ENCODE measurements at regions not wholly inside any gene's neighbourhood (a gene's known extent, or its start where the extent isn't known, plus 50 kb on each side); places are given as distances from the start of the nearest gene placed in this dataset.
"Not testable (repeated sequence)": the region's sequence is repeated elsewhere in the genome, so short reads cannot be mapped to it uniquely, and the experiment has no call there.

DNA sequence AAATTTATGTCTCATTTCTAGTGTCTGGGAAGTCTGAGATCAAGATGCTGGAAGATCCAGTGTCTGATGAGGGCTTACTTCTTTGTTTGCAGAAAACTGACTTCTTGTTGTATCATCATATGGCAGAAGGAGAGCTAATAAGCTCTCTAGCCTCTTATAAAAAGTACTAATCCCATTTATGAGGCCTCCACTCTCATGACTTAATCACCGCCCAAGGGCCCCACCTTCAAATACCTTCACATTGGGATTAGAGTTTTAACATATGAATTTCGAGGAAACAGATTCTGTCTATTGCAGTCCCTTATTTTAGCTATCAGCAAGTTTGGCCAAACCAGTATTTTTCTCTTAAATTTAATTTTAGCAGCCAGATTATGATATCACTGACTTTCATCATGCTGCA, 150.2 kb upstream of the TMPRSS15 start:
- no peaks in the 10 kb centered on the region for H3K27me3 ChIP-seq
- ATAC-seq (no peak), DNase-seq (no peak)
- H3K4me1 ChIP-seq: no peaks in the 10 kb centered on the region
- no peak for TF ChIP-seq CTCF (IDR thresholded peaks at IDR 0.05)
- no peaks in the 10 kb centered on the region for H3K36me3 ChIP-seq
- H3K4me3 ChIP-seq: no peak overlapping the region
- intact Hi-C loops (cut with DNase I): no loop called here
- H3K27ac ChIP-seq: no peak overlapping the region
- H3K9me3 ChIP-seq: no peaks in the 10 kb centered on the region

- H3K4me1 ChIP-seq; ATAC-seq; intact Hi-C loops (cut with DNase I); H3K4me3 ChIP-seq; H3K27ac ChIP-seq; H3K36me3 ChIP-seq; H3K27me3 ChIP-seq; H3K9me3 ChIP-seq; DNase-seq: not testable (repeated sequence)
Observed at GRCh38 chr21:18567770-18568169, 164.2 kb upstream of the TMPRSS15 start.

DNA sequence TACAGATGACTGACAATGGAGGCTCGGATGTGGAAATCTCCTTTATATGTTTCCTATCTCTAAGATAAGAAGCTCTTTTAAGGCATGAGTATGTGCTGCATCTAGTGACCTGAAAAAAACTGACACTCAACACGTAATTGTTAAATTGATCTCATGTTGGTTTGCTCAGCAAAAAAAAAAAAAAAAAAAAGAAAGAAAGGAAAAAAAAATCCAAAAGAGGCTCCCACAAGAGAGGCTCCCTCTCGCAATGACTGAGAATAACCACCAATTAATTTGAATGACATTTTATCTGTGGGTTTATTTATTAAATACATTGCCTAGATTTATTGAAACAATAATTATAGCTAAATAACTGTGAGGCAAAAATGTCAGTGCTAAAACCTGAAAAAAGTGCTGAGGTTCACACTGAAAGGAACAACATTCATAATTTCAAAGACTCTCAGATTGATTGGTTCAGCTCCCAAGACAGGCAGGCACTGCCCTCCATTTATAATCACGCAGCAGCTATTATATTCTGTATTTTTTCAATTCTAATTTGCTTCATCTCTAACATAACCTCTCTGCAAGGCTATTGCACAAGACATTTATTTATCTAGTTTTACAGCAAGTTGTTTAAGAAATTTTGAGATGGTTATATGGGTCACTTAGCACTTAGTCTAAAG, 184.5 kb upstream of the TMPRSS15 start:
- intact Hi-C loops (cut with DNase I): no loop called here
- H3K4me3 ChIP-seq: no peak overlapping the region
- no peak for TF ChIP-seq CTCF (IDR thresholded peaks at IDR 0.05)
- no peak for DNase-seq
- no peaks in the 10 kb centered on the region for H3K9me3 ChIP-seq
- H3K27ac ChIP-seq: no peak overlapping the region
- no peak for ATAC-seq
- H3K36me3 ChIP-seq: no peaks in the 10 kb centered on the region
- no peaks in the 10 kb centered on the region for H3K27me3 ChIP-seq
- H3K4me1 ChIP-seq: no peaks in the 10 kb centered on the region

DNA sequence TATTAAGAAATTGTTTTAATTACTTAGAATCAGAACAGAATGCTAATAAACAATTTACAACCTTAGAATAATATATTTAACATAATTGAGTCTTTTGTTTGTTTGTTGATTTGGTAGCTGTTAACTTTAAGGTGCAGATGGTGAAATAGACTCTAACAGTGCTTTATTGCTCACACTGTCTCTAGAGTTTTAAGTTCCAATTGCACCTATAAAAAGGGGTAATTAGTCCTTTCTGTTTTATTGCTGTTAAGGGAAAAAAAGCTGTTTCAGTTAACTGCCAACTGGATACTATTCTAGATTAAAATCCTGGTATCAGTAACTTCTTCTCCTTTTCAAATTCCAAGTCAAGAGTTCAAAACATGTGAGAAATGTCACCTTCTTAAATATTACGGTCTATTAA, 197.6 kb upstream of the TMPRSS15 start:
- no peaks in the 10 kb centered on the region for H3K4me1 ChIP-seq
- no peaks in the 10 kb centered on the region for H3K36me3 ChIP-seq
- no peak for TF ChIP-seq CTCF (IDR thresholded peaks at IDR 0.05)
- ATAC-seq: no peak
- intact Hi-C loops (cut with DNase I): no loop called here
- DNase-seq: no peak
- no peaks in the 10 kb centered on the region for H3K9me3 ChIP-seq
- no peak overlapping the region for H3K27ac ChIP-seq
- no peaks in the 10 kb centered on the region for H3K27me3 ChIP-seq
- no peak overlapping the region for H3K4me3 ChIP-seq

GRCh38 chr21:18602711-18603110, 199.1 kb upstream of the TMPRSS15 start:
- no peak overlapping the region for H3K4me3 ChIP-seq
- intact Hi-C loops (cut with DNase I): no loop called here

GRCh38 chr21:18603261-18603660, 199.7 kb upstream of the TMPRSS15 start:
- no peak for DNase-seq
- no peaks in the 10 kb centered on the region for H3K9me3 ChIP-seq
- ATAC-seq: no peak
- H3K4me3 ChIP-seq: no peak overlapping the region
- TF ChIP-seq CTCF (IDR thresholded peaks at IDR 0.05): no peak
- H3K27me3 ChIP-seq: no peaks in the 10 kb centered on the region
- no peaks in the 10 kb centered on the region for H3K36me3 ChIP-seq
- H3K4me1 ChIP-seq: no peaks in the 10 kb centered on the region
- intact Hi-C loops (cut with DNase I): no loop called here
- H3K27ac ChIP-seq: no peak overlapping the region

More at GRCh38 chr21:18602711-18603110, 199.1 kb upstream of the TMPRSS15 start:
- no peaks in the 10 kb centered on the region for H3K4me1 ChIP-seq
- DNase-seq (no peak), ATAC-seq (no peak)
- no peaks in the 10 kb centered on the region for H3K36me3 ChIP-seq
- no peaks in the 10 kb centered on the region for H3K27me3 ChIP-seq
- H3K9me3 ChIP-seq: no peaks in the 10 kb centered on the region
- TF ChIP-seq CTCF (IDR thresholded peaks at IDR 0.05): no peak
- no peak overlapping the region for H3K27ac ChIP-seq
